Transverse colon (tissue), 4 donors: ENCODE measurements at regions not wholly inside any gene's neighbourhood (a gene's known extent, or its start where the extent isn't known, plus 50 kb on each side); places are given as distances from the start of the nearest gene placed in this dataset.

ENCODE experiments used
- DNase-seq: peaks from one replicate; pipeline ENCODE4 v3.0.0-alpha.2; 2019
- H3K27ac ChIP-seq, 4 donors: fragments of 200-600 bp; sonication (generic); 2 replicates each; pipeline ENCODE4 v1.5.1; 2016 to 2018; ENCODE audit warnings: inconsistent platforms in 4 of 4
- H3K27me3 ChIP-seq: fragments of 200-600 bp; sonication (generic); 2 replicates; pipeline ENCODE4 v1.5.1; 2017; ENCODE audit warnings: inconsistent platforms
- H3K36me3 ChIP-seq, 4 donors: fragments of 200-600 bp; sonication (generic); 2 replicates each; pipeline ENCODE4 v1.5.1; 2017 to 2019; ENCODE audit warnings: inconsistent platforms in 4 of 4
- H3K4me1 ChIP-seq, 4 donors: fragments of 200-600 bp; sonication (generic); 2 replicates each; pipeline ENCODE4 v1.5.1; 2017 to 2020; ENCODE audit warnings: inconsistent platforms in 4 of 4
- H3K4me3 ChIP-seq, 4 donors: fragments of 200-600 bp; sonication (generic); 1 replicate in 1 of 4; 2 replicates in 3 of 4; pipeline versions ENCODE4 v1.5.1 to v1.6.1; 2017 to 2019; ENCODE audit warnings: inconsistent platforms in 4 of 4
- H3K9me3 ChIP-seq, 2 donors: fragments of 200-600 bp; sonication (generic); 2 replicates each; pipeline ENCODE4 v1.5.1; 2017 to 2019; ENCODE audit warnings: inconsistent platforms in 2 of 2
- CTCF ChIP-seq, 5 experiments: fragments of 200-600 bp in 3 of 5; fragments of 450-650 bp in 2 of 5; sonication (generic) in 3 of 5; IDR thresholded peaks; 1 replicate in 2 of 5; 2 replicates in 3 of 5; pipeline ENCODE4 v1.5.1; 2016 to 2017; ENCODE audit warnings: antibody characterized with exemption in 5 of 5, inconsistent platforms in 3 of 5, mild to moderate bottlenecking in 2 of 5, moderate library complexity in 1 of 5
- EP300 ChIP-seq: sonication (generic); formaldehyde crosslinking; IDR thresholded peaks from one replicate; pipeline ENCODE4 v1.6.1; 2017; ENCODE audit warnings: antibody characterized with exemption, low read depth
- POLR2A ChIP-seq: fragments of 450-650 bp; IDR thresholded peaks from one replicate; pipeline ENCODE4 v1.6.1; 2016; ENCODE audit warnings: antibody characterized with exemption, mild to moderate bottlenecking, moderate library complexity
- POLR2AphosphoS5 ChIP-seq, 3 donors: sonication (generic); formaldehyde crosslinking; IDR thresholded peaks; one replicate each; pipeline ENCODE4 v1.6.1; 2016; ENCODE audit warnings: antibody characterized with exemption in 3 of 3
- whole genome bisulfite sequencing, 2 donors: methylation state at CpG; one replicate each; pipeline ENCODE4 v1.1.5; 2018; ENCODE audit warnings: low coverage in 1 of 2; 5-methylcytosine and 5-hydroxymethylcytosine counted together
- in situ Hi-C, 4 donors: fragments of 200-750 bp; cut with MboI; loops; one replicate each; pipeline versions ENCODE4 v1.15.0 to v1.15.1; 2017; ENCODE audit warnings: low sequenced_read_pairs in 3 of 4, low pct_ligation_motif_present in 1 of 4, low pct_unique_long_range_greater_than_20kb in 1 of 4
- intact Hi-C: fragments of 100-400 bp; cut with DNase I; formaldehyde crosslinking; loops from one replicate; pipeline ENCODE4 v1.15.1; 2023; ENCODE audit warnings: low total_unique reads

- Histone ChIP-seq H3K36me3 (no peaks in the 10 kb centered on the region), H3K4me1 (peaks cover 0 to 18% (median 13%) of the 10 kb centered on the region in 4 donors), H3K27ac (no peak overlapping the region), H3K27me3 (peaks cover 70% of the 10 kb centered on the region), H3K9me3 (no peaks in the 10 kb centered on the region), H3K4me3 (peak overlapping the region in 3 of 4 donors; percentile 20 to 45 (median 34))
- intact Hi-C loops, result no loop called here
- DNase-seq, result peak; percentile 27
- in situ Hi-C loops, result loop anchor here in 2 of 4 donors (25.0 kb wide), 1 partner anchor 183 kb away; the partner anchor contains the start of gene LINGO1 (in 2 of the 2)
- 3% methylated on average over 42 of the region's 89 CpGs; no CpG with 5 or more reads in 1 of the 2 donors for WGBS, 2 donors
- TF ChIP-seq POLR2AphosphoS5 (IDR thresholded peaks at IDR 0.05) (no peak), EP300 (no peak), POLR2A (no peak), CTCF (IDR thresholded peaks at IDR 0.05) (no peak)
Measured at GRCh38 chr15:77819851-77820728, 187.4 kb upstream of the LINGO1 start.

GRCh38 chr15:77819048-77819850 is 186.5 kb upstream of the LINGO1 start:
- TF ChIP-seq EP300 (no peak), CTCF (IDR thresholded peaks at IDR 0.05) (no peak), POLR2AphosphoS5 (IDR thresholded peaks at IDR 0.05) (no peak)
- WGBS, 2 donors, result 2% methylated on average over 60 of the region's 120 CpGs; no CpG with 5 or more reads in 1 of the 2 donors
- H3K36me3 ChIP-seq, result no peaks in the 10 kb centered on the region
- peak overlapping the region in 3 of 4 donors; percentile 20 to 45 (median 34) for H3K4me3 ChIP-seq
- no peak overlapping the region for H3K27ac ChIP-seq
- H3K27me3 ChIP-seq, result peaks cover 70% of the 10 kb centered on the region
- peaks cover 0 to 18% (median 13%) of the 10 kb centered on the region in 4 donors for H3K4me1 ChIP-seq
- no peaks in the 10 kb centered on the region for H3K9me3 ChIP-seq
- intact Hi-C loops (no loop called here), in situ Hi-C loops (loop anchor here in 2 of 4 donors (25.0 kb wide), 1 partner anchor 182 kb away; the partner anchor contains the start of gene LINGO1 (in 2 of the 2))
- DNase-seq, result no peak

- no peak for DNase-seq
- Histone ChIP-seq H3K27ac (no peak overlapping the region), H3K4me1 (peaks cover 0 to 18% (median 13%) of the 10 kb centered on the region in 4 donors), H3K4me3 (peak overlapping the region in 3 of 4 donors; percentile 20 to 45 (median 34)), H3K27me3 (peaks cover 70% of the 10 kb centered on the region), H3K36me3 (no peaks in the 10 kb centered on the region), H3K9me3 (no peaks in the 10 kb centered on the region)
- 14% methylated on average over 31 of the region's 50 CpGs; no CpG with 5 or more reads in 1 of the 2 donors for WGBS, 2 donors
- intact Hi-C loops, result no loop called here
- in situ Hi-C loops, result loop anchor here in 2 of 4 donors (25.0 kb wide), 1 partner anchor 181 kb away; the partner anchor contains the start of gene LINGO1 (in 2 of the 2)
- TF ChIP-seq POLR2AphosphoS5 (IDR thresholded peaks at IDR 0.05) (no peak), POLR2A (no peak), EP300 (no peak), CTCF (IDR thresholded peaks at IDR 0.05) (no peak)
Measured at GRCh38 chr15:77818484-77819047, 185.9 kb upstream of the LINGO1 start.
